HG03439 (cell line): ENCODE measurements at regions not wholly inside any gene's neighbourhood (a gene's known extent, or its start where the extent isn't known, plus 50 kb on each side); places are given as distances from the start of the nearest gene placed in this dataset.
"Not testable (repeated sequence)": the region's sequence is repeated elsewhere in the genome, so short reads cannot be mapped to it uniquely, and the experiment has no call there.

ENCODE experiments used
- ATAC-seq: cut with Tn5 transposase; IDR thresholded peaks from one replicate; pipeline ENCODE4 v1.9.1; 2021; ENCODE audit warnings: mild to moderate bottlenecking, moderate library complexity; ENCODE audit not compliant: unreplicated experiment

GRCh38 chr7:3159445-3159844, 115.8 kb upstream of the CARD11 start:
- ATAC-seq: no peak

GRCh38 chr7:3159926-3160325, 116.3 kb upstream of the CARD11 start:
- ATAC-seq: not testable (repeated sequence)

DNA sequence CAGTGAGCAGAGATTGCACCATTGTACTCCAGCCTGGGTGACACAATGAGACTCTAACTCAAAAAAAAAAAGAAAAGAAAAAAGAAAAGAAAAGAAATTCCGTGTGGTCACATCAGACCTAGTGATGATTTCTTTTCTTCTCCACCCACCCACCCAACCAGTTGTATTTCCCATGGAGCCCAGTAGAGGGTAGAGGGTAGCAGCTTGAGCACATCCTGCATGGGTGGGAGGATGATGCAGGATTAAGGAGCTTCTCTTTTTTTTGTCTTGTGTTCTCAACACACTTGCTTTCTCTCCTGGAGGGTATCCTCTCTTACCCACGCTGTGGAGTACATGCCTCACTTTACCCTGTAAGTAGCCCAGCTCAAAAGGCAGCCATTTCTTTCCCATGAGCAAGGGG, 118.6 kb upstream of the CARD11 start:
- no peak for ATAC-seq

GRCh38 chr7:3162798-3163197, 119.1 kb upstream of the CARD11 start:
- ATAC-seq: not testable (repeated sequence)

GRCh38 chr7:3164380-3164792, 120.7 kb upstream of the CARD11 start:
- no peak for ATAC-seq

- ATAC-seq: no peak
These were observed 122.3 kb upstream of the CARD11 start for GRCh38 chr7:3165681-3166580.

GRCh38 chr7:3167551-3167950, 123.9 kb upstream of the CARD11 start:
- no peak for ATAC-seq

DNA sequence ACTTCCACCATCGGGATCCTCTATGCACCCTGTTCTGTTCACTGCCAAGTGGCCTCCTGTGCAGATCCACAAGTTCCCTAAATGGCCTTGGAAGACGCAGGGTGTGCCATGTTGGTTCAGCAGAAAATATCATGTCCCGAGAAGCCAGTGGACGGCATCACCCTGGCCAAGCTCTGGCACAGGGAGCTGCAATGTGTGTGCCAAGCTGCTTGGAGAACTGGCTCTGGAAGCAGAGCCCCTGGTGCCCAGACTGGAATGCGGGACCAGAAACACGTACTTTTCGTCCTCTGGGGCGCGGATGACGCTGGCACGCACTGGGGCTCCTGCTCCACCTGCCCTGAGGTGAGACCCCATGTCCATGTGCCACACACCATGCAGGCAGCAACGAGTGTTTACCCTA, 124.7 kb upstream of the CARD11 start:
- ATAC-seq: no peak

DNA sequence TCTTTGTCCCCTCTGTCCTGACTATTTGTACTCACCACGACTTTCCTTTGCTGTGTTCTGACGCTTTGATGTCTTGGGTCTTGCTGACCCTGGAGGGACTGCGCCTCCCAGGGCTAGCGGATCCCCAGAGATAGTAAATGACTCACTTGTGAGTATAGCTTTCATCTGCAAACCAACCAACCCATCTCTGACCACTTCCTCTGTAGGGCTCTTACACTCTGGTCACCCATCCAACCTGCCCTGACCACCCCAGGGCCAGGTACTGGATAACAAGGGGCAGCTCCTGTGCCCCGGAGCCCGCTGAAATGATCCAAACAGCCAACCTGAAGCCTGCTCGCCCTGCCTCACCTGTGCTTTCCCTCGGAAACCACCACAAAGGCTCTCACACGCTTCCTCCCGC, 125.2 kb upstream of the CARD11 start:
- no peak for ATAC-seq

DNA sequence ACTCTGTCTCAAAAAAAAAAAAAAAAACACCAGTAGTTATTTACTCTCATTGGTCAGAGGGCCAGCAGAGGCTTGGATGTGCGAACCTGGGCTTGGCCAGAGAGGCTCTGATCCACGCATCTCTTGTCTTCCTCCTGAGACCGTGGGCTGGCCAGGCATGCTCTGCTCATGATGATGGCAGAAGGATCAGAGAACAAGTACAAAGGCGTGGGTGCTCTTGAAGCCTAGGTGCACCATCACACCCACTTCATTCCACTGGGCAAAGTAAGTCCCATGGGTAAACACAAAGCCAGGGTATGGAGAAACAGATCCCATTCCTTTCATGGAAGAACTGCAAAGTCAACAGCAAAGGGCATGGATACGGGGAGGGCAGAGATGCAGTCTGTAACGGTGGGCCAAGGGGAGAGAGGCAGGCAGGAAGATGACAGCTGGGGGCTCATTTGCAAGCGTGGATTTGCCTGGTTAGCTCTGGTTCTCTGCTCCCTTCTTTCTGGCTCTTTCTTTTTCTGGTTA, 128.2 kb upstream of the SDK1 start:
- ATAC-seq: no peak

DNA sequence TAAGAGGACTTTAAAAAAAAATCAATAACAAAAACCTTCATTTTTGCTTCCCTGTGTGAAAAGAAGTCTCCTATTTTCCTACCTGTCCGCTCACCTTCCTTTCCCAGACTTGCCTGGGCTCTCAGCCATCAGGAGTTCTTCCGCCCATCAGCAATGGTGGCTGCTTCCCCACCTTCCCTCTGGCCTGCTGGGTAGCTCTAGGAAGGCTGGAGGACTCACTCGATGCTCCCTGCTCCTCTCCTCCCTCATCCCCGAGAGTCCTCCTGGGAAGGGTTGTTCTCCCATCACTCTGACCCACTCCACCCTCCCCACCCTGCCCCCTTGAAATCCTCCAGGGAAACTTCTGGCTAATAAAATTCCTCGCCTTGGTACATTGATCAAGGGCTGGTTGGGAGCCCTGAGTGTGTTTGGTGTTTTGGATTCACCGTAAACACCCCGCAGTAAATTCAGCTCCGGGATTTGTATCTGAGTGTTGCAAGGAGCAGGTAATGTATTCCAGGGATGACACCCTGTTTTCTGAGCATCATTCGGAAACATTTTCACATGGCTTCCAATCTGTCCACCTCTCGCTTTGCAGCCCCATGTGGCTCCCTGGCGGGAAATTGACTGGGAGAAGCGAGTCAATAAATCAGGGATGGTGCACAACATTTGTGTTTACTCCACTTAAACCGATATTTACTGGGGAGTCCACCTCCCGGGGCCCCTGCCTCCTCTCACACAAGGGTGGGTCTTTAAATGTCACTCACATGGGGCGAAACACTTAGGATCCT, 126.4 kb upstream of the SDK1 start:
- no peak for ATAC-seq

DNA sequence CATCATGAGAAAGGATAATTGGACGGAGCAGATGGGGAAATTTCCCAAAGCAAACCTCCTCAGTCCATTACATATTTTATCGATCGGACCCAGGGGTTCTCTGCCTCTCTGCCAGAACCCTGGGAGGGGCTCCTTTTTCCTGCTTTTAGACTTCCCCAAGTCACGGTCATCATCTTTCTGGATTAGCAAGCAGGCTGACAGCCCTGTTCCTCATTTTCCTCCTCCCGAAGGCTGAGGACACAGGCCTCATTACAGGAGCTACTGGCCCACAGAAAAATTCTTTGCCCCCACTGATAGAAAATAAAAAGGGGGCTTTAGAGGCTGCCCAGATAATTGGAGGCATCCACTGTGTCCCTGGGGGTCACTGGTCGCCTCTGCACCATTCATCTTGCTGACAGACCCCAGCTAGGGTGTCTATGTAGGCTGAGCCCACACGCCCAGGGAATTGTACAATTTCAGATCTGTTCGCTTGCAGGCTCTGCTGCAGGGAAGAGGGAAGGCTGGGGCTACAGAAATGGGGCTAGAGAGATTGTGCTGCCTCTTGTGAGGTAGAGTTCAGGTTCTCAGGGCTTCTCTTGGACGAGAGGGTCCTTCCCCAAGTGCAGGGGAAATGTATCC, 125.7 kb upstream of the SDK1 start:
- ATAC-seq: no peak

DNA sequence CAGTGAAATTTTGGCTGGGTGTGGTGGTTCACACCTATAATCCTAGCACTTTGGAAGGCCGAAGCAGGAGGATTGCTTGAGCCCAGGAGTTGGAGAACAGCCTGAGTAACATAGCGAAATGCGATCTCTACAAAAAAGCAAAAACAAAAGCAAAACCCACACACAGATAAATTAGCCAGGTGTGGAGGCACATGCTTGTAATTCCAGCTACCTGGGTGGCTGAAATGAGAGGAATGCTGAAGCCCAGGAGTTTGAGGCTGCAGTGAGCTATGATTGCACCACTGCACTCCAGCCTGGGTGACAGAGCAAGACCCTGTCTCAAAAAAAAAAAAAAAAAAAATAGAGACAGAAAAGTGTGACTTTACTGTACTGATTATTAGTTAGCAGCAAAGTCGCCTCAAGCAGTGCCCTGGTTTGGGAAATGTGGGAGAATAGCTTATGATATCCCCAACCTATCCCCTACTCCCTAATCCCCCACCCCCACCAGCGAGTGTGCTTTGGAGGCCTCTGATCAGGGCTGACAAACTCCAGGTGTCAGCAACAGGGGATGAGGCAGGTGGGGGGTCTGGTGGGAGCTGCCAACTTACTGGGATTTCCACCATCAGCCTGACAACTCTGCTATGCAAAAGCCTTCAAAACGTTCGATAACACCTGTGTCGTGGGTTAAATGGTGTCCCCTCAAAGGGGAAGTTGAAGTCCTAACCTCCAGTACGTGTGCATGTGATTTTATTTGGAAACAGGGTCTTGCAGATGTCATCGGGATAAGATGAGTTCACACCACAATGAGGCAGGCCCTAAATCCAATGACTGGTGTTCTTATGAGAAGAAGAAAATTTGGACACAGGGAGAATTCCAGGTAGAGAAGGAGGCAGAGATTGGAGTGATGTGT, 124.7 kb upstream of the SDK1 start:
- no peak for ATAC-seq

- no peak for ATAC-seq
These were observed 123.8 kb upstream of the SDK1 start for GRCh38 chr7:3177271-3177670.

DNA sequence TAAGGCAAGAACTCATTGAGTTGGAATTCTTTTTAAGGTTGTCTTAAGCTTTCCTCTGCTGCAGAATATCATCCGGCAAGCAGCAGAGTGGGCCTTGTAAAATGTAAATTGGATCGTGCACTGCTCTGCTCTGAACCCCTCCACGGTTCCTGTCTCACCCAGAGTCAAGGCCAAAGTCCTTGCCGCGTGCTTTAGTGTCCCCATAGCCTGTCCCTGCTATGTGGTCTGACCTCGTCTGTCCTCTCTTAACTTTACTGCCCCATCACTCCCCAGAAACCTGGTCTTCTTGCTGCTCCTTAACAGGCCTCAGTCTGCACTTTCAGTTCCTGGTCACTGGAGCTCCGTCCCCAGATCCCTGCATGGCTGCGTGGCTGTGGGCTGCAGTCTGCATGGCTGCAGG, 121.6 kb upstream of the SDK1 start:
- no peak for ATAC-seq

GRCh38 chr7:3180604-3181003, 120.4 kb upstream of the SDK1 start:
- no peak for ATAC-seq

- ATAC-seq: not testable (repeated sequence)
These were observed 119.0 kb upstream of the SDK1 start for GRCh38 chr7:3182055-3182454.

DNA sequence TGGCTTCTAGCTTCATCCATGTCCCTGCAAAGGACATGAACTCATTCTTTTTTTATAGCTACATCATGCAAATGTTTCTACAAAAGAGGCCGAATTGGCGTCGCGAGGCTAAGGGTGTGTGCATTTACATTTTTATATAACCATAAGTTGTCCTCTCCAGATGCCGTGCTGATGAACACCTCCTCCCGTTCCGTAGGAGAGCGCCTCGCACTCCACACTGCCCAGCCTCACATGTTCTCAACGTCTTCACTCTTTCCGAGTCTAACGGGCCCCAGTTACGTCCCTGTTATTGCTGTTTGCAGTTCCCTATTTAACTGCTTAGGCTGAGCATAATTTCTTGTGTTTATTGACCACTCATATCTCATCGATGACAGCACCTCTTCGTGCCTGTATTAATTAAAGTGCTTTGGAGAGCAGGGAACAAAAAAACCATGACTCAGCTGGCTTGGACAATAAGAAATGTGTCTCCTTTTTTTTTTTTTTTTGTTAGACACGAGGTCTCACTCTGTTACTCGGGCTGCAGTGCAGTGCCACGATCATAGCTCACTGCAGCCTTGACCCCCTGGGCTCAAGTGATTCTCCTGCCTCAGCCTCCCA, 113.5 kb upstream of the SDK1 start:
- no peak for ATAC-seq

- no peak for ATAC-seq
These were observed 112.1 kb upstream of the SDK1 start for GRCh38 chr7:3188946-3189345.

- ATAC-seq: no peak
These were observed 109.5 kb upstream of the SDK1 start for GRCh38 chr7:3191548-3191947.
